ENCODE measurements at regions not wholly inside any gene's neighbourhood (a gene's known extent, or its start where the extent isn't known, plus 50 kb on each side); places are given as distances from the start of the nearest gene placed in this dataset.

DNA sequence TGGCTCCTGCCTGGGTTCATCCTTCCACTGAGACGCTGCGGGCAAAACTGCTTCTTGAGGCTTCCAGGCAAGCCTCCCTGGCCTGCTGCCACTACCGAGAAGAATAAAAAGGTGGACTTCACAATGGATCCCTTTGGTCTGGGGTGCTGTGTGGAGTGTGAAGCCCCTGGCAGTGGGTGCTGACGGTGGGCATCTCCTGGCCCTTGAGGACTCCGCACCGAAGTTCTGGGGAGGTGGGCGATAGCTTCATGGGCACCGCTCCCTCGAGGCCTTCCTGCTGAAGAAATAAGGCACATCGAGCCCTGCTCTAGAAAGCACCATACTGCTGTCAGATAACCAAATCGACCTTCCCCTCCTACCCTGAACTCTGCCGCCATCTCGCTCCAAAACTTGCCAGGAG, 106.6 kb upstream of the CTBP2 start:
- WGBS (ENCODE audit: low lambda C conversion rate), result 54% methylated on average over 10 of the region's 13 CpGs
- DNase-seq, result no peak
- CTCF ChIA-PET, result no interaction called here

More for the DNA sequence above, 106.6 kb upstream of the CTBP2 start:
- Histone ChIP-seq H3K4me3 (ENCODE audit: low read depth in 2 of 2, low read length in 1 of 2) (no peak overlapping the region), H3K9me3 (no peaks in the 10 kb centered on the region), H2AFZ (ENCODE audit: low read depth) (no peak overlapping the region), H3K27me3 (ENCODE audit: insufficient read depth) (no peaks in the 10 kb centered on the region), H3K4me2 (no peak overlapping the region), H3K9me2 (no peaks in the 10 kb centered on the region), H3K36me3 (replicated peaks in 1 of 2; ENCODE audit: control insufficient read depth in 1 of 2, insufficient read depth in 2 of 2, low read length in 1 of 2) (no peaks in the 10 kb centered on the region), H3K4me1 (ENCODE audit: control insufficient read depth in 1 of 2, insufficient read depth in 2 of 2, low read depth in 1 of 2, low read length in 1 of 2) (peaks cover 0 to 5% of the 10 kb centered on the region in 2 experiments; a peak in 1 of 4 replicates), H4K20me1 (ENCODE audit: insufficient read depth) (no peaks in the 10 kb centered on the region), H3K79me2 (ENCODE audit: insufficient read depth) (no peaks in the 10 kb centered on the region), H3K9ac (no peak overlapping the region), H3K27ac (ENCODE audit: low read depth in 2 of 2, low read length in 1 of 2) (no peak overlapping the region), H3F3A (replicated peaks; ENCODE audit: insufficient read depth) (no peaks in the 10 kb centered on the region)
- POLR2A ChIA-PET, result no interaction called here
- TF ChIP-seq TAF1 (IDR thresholded peaks at IDR 0.05; ENCODE audit: borderline replicate concordance, low read depth, low read length) (no peak), RFX5 (IDR thresholded peaks at IDR 0.05; ENCODE audit: low read length) (no peak), FOXJ3 (CRISPR knock-in tag; IDR thresholded peaks at IDR 0.05) (no peak), FOXM1 (IDR thresholded peaks at IDR 0.05; ENCODE audit: low read depth) (no peak), RXRA (IDR thresholded peaks at IDR 0.05; ENCODE audit: borderline replicate concordance, low read depth) (no peak), SMC3 (IDR thresholded peaks at IDR 0.05; ENCODE audit: low read depth, low read length) (no peak), MXI1 (IDR thresholded peaks at IDR 0.05; ENCODE audit: low read depth, low read length) (no peak), SIN3A (IDR thresholded peaks at IDR 0.05; ENCODE audit: borderline replicate concordance, low read depth, low read length) (no peak), POLR2AphosphoS5 (IDR thresholded peaks at IDR 0.05; ENCODE audit: low read depth, low read length) (no peak), NFIC (IDR thresholded peaks at IDR 0.05; ENCODE audit: borderline replicate concordance) (no peak), EP300 (IDR thresholded peaks at IDR 0.05; ENCODE audit: borderline replicate concordance in 1 of 2, low read depth in 1 of 2, low read length in 1 of 2) (no peak), MEF2A (IDR thresholded peaks at IDR 0.05; ENCODE audit: borderline replicate concordance, low read depth) (no peak), ELF1 (IDR thresholded peaks at IDR 0.05) (no peak), CHD2 (IDR thresholded peaks at IDR 0.05; ENCODE audit: low read length, partially characterized antibody) (no peak)
- TF ChIP-seq, protein P1, sequence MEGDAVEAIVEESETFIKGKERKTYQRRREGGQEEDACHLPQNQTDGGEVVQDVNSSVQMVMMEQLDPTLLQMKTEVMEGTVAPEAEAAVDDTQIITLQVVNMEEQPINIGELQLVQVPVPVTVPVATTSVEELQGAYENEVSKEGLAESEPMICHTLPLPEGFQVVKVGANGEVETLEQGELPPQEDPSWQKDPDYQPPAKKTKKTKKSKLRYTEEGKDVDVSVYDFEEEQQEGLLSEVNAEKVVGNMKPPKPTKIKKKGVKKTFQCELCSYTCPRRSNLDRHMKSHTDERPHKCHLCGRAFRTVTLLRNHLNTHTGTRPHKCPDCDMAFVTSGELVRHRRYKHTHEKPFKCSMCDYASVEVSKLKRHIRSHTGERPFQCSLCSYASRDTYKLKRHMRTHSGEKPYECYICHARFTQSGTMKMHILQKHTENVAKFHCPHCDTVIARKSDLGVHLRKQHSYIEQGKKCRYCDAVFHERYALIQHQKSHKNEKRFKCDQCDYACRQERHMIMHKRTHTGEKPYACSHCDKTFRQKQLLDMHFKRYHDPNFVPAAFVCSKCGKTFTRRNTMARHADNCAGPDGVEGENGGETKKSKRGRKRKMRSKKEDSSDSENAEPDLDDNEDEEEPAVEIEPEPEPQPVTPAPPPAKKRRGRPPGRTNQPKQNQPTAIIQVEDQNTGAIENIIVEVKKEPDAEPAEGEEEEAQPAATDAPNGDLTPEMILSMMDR (IDR thresholded peaks at IDR 0.05), result no peak
- TF ChIP-seq, protein P2, sequence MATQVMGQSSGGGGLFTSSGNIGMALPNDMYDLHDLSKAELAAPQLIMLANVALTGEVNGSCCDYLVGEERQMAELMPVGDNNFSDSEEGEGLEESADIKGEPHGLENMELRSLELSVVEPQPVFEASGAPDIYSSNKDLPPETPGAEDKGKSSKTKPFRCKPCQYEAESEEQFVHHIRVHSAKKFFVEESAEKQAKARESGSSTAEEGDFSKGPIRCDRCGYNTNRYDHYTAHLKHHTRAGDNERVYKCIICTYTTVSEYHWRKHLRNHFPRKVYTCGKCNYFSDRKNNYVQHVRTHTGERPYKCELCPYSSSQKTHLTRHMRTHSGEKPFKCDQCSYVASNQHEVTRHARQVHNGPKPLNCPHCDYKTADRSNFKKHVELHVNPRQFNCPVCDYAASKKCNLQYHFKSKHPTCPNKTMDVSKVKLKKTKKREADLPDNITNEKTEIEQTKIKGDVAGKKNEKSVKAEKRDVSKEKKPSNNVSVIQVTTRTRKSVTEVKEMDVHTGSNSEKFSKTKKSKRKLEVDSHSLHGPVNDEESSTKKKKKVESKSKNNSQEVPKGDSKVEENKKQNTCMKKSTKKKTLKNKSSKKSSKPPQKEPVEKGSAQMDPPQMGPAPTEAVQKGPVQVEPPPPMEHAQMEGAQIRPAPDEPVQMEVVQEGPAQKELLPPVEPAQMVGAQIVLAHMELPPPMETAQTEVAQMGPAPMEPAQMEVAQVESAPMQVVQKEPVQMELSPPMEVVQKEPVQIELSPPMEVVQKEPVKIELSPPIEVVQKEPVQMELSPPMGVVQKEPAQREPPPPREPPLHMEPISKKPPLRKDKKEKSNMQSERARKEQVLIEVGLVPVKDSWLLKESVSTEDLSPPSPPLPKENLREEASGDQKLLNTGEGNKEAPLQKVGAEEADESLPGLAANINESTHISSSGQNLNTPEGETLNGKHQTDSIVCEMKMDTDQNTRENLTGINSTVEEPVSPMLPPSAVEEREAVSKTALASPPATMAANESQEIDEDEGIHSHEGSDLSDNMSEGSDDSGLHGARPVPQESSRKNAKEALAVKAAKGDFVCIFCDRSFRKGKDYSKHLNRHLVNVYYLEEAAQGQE (IDR thresholded peaks at IDR 0.05; ENCODE audit: low read depth, low read length), result no peak
- TF ChIP-seq, protein P3, sequence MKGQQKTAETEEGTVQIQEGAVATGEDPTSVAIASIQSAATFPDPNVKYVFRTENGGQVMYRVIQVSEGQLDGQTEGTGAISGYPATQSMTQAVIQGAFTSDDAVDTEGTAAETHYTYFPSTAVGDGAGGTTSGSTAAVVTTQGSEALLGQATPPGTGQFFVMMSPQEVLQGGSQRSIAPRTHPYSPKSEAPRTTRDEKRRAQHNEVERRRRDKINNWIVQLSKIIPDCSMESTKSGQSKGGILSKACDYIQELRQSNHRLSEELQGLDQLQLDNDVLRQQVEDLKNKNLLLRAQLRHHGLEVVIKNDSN (IDR thresholded peaks at IDR 0.05; ENCODE audit: borderline replicate concordance, low read depth), result no peak
- TF ChIP-seq, protein P4, sequence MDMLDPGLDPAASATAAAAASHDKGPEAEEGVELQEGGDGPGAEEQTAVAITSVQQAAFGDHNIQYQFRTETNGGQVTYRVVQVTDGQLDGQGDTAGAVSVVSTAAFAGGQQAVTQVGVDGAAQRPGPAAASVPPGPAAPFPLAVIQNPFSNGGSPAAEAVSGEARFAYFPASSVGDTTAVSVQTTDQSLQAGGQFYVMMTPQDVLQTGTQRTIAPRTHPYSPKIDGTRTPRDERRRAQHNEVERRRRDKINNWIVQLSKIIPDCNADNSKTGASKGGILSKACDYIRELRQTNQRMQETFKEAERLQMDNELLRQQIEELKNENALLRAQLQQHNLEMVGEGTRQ (IDR thresholded peaks at IDR 0.05; ENCODE audit: borderline replicate concordance, low read depth, low read length), result no peak
- TF ChIP-seq, protein P5, sequence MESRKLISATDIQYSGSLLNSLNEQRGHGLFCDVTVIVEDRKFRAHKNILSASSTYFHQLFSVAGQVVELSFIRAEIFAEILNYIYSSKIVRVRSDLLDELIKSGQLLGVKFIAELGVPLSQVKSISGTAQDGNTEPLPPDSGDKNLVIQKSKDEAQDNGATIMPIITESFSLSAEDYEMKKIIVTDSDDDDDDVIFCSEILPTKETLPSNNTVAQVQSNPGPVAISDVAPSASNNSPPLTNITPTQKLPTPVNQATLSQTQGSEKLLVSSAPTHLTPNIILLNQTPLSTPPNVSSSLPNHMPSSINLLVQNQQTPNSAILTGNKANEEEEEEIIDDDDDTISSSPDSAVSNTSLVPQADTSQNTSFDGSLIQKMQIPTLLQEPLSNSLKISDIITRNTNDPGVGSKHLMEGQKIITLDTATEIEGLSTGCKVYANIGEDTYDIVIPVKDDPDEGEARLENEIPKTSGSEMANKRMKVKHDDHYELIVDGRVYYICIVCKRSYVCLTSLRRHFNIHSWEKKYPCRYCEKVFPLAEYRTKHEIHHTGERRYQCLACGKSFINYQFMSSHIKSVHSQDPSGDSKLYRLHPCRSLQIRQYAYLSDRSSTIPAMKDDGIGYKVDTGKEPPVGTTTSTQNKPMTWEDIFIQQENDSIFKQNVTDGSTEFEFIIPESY (IDR thresholded peaks at IDR 0.05; ENCODE audit: borderline replicate concordance, low read depth), result no peak
- TF ChIP-seq, protein P6, sequence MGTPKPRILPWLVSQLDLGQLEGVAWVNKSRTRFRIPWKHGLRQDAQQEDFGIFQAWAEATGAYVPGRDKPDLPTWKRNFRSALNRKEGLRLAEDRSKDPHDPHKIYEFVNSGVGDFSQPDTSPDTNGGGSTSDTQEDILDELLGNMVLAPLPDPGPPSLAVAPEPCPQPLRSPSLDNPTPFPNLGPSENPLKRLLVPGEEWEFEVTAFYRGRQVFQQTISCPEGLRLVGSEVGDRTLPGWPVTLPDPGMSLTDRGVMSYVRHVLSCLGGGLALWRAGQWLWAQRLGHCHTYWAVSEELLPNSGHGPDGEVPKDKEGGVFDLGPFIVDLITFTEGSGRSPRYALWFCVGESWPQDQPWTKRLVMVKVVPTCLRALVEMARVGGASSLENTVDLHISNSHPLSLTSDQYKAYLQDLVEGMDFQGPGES (IDR thresholded peaks at IDR 0.05; ENCODE audit: low read depth, low read length), result no peak

Measured in SK-N-SH (cell line).